ENCODE measurements at regions not wholly inside any gene's neighbourhood (a gene's known extent, or its start where the extent isn't known, plus 50 kb on each side); places are given as distances from the start of the nearest gene placed in this dataset.

- no peak for DNase-seq (ENCODE audit: low spot score)
Measured at GRCh38 chr5:164860896-164861295, 1355.5 kb downstream of the MAT2B start.

- no peak for DNase-seq (ENCODE audit: low spot score)
Measured at GRCh38 chr5:164861610-164862009, 1356.2 kb downstream of the MAT2B start.

- no peak for DNase-seq (ENCODE audit: low spot score)
Measured at GRCh38 chr5:164868761-164869160, 1363.3 kb downstream of the MAT2B start.

- DNase-seq (ENCODE audit: low spot score), result no peak
Measured at GRCh38 chr5:164869325-164869724, 1363.9 kb downstream of the MAT2B start.

GRCh38 chr5:164876793-164877192, 1371.4 kb downstream of the MAT2B start:
- DNase-seq (ENCODE audit: low spot score), result no peak

GRCh38 chr5:164881442-164881841, 1376.0 kb downstream of the MAT2B start:
- DNase-seq (ENCODE audit: low spot score), result no peak

- no peak for DNase-seq (ENCODE audit: low spot score)
Measured at GRCh38 chr5:164885179-164885578, 1379.8 kb downstream of the MAT2B start.

GRCh38 chr5:164893071-164893470, 1387.7 kb downstream of the MAT2B start:
- DNase-seq (ENCODE audit: low spot score), result no peak

- no peak for DNase-seq (ENCODE audit: low spot score)
Measured at GRCh38 chr5:164898705-164899104, 1393.3 kb downstream of the MAT2B start.

GRCh38 chr5:164909673-164910072, 1404.3 kb downstream of the MAT2B start:
- DNase-seq (ENCODE audit: low spot score), result no peak

GRCh38 chr5:164921722-164922121, 1416.3 kb downstream of the MAT2B start:
- no peak for DNase-seq (ENCODE audit: low spot score)

GRCh38 chr5:164934039-164934438, 1428.6 kb downstream of the MAT2B start:
- DNase-seq (ENCODE audit: low spot score), result no peak

- DNase-seq (ENCODE audit: low spot score), result no peak
Measured at GRCh38 chr5:164934561-164934960, 1429.1 kb downstream of the MAT2B start.

GRCh38 chr5:164941132-164941531, 1435.7 kb downstream of the MAT2B start:
- DNase-seq (ENCODE audit: low spot score), result no peak

GRCh38 chr5:164950927-164951326, 1445.5 kb downstream of the MAT2B start:
- no peak for DNase-seq (ENCODE audit: low spot score)

- DNase-seq (ENCODE audit: low spot score), result no peak
Measured at GRCh38 chr5:164951570-164951969, 1446.2 kb downstream of the MAT2B start.

- DNase-seq (ENCODE audit: low spot score), result no peak
Measured at GRCh38 chr5:164958688-164959087, 1453.3 kb downstream of the MAT2B start.

GRCh38 chr5:164959761-164960160, 1454.3 kb downstream of the MAT2B start:
- no peak for DNase-seq (ENCODE audit: low spot score)

- no peak for DNase-seq (ENCODE audit: low spot score)
Measured at GRCh38 chr5:164962329-164962961, 1457.0 kb downstream of the MAT2B start.

GRCh38 chr5:164966611-164967010, 1461.2 kb downstream of the MAT2B start:
- no peak for DNase-seq (ENCODE audit: low spot score)

- DNase-seq (ENCODE audit: low spot score), result no peak
Measured at GRCh38 chr5:164967354-164967753, 1461.9 kb downstream of the MAT2B start.

- no peak for DNase-seq (ENCODE audit: low spot score)
Measured at GRCh38 chr5:164972973-164973372, 1467.6 kb downstream of the MAT2B start.

- DNase-seq (ENCODE audit: low spot score), result no peak
Measured at GRCh38 chr5:164975986-164976385, 1470.6 kb downstream of the MAT2B start.

GRCh38 chr5:164980480-164980879, 1475.1 kb downstream of the MAT2B start:
- DNase-seq (ENCODE audit: low spot score), result no peak

GRCh38 chr5:164998142-164998541, 1492.7 kb downstream of the MAT2B start:
- DNase-seq (ENCODE audit: low spot score), result no peak

All from GM03348 (cell line).